ENCODE measurements at regions not wholly inside any gene's neighbourhood (a gene's known extent, or its start where the extent isn't known, plus 50 kb on each side); places are given as distances from the start of the nearest gene placed in this dataset.

GRCh38 chr2:222034058-222034457, 264.7 kb downstream of the PAX3 start (continued):
- TF ChIP-seq CHD7 (IDR thresholded peaks at IDR 0.05; ENCODE audit: insufficient replicate concordance, low read length) (no peak), GTF2F1 (IDR thresholded peaks at IDR 0.05; ENCODE audit: borderline replicate concordance, low read depth, low read length) (no peak), CHD2 (IDR thresholded peaks at IDR 0.05; ENCODE audit: low read length) (no peak)

All from H1 (cell line).